ENCODE measurements at regions not wholly inside any gene's neighbourhood (a gene's known extent, or its start where the extent isn't known, plus 50 kb on each side); places are given as distances from the start of the nearest gene placed in this dataset.

DNA sequence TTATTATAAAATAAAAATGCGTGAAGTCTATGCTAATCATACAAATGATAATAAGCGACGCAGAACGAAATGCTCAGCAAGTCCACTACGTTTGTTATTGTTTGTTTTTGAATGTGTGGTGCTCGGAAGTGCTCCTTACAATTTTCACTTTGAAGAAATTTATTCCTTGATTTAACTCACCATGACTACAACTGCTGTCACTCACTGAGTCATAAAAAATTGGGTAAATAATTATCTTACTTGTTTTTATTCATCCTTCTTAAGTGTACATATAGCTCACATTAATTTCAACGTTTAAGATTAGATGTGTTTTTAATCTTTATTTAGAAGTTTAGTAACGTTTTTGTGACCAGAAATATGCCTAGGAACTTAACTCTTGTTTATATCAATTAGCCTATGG is 66.7 kb upstream of the NANOGP8 start:
- H3K36me3 ChIP-seq (ENCODE audit: insufficient read depth) = no peaks in the 10 kb centered on the region
- DNase-seq (ENCODE audit: low spot score) = no peak
- H3K27ac ChIP-seq (ENCODE audit: low read depth) = no peak overlapping the region
- H3K27me3 ChIP-seq (ENCODE audit: insufficient read depth) = no peaks in the 10 kb centered on the region
- no peak for ATAC-seq
- H3K4me1 Mint-ChIP-seq = no peaks in the 10 kb centered on the region; the same call in 2 of the 3 replicates
- no peak overlapping the region for H2AFZ ChIP-seq
- no peaks in the 10 kb centered on the region for H3K9me2 ChIP-seq (ENCODE audit: insufficient read depth)
- TF ChIP-seq ZNF462 (CRISPR knock-in tag; IDR thresholded peaks at IDR 0.05) (no peak), EZH2 (IDR thresholded peaks at IDR 0.05; ENCODE audit: low read depth, unreplicated experiment) (no peak), NANOG (IDR thresholded peaks at IDR 0.05; ENCODE audit: borderline replicate concordance) (no peak), STAT1 (IDR thresholded peaks at IDR 0.05; ENCODE audit: unreplicated experiment) (no peak)
- no peaks in the 10 kb centered on the region for H3K36me3 Mint-ChIP-seq (ENCODE audit: low read depth)
- H4K20me1 ChIP-seq (replicated peaks; ENCODE audit: insufficient read depth) = no peaks in the 10 kb centered on the region
- H3K27me3 Mint-ChIP-seq (ENCODE audit: insufficient read depth, low read depth, poor library complexity) = no peaks in the 10 kb centered on the region
- no peak overlapping the region for H3K4me3 ChIP-seq
- no peaks in the 10 kb centered on the region for H3F3A ChIP-seq (replicated peaks; ENCODE audit: low read depth)
- no peaks in the 10 kb centered on the region for H3K9me3 Mint-ChIP-seq
- no peaks in the 10 kb centered on the region for H3K4me1 ChIP-seq (ENCODE audit: insufficient read depth)
- H3K27ac Mint-ChIP-seq = no peak overlapping the region
- H3K79me2 ChIP-seq (replicated peaks; ENCODE audit: insufficient read depth) = no peaks in the 10 kb centered on the region
- no peak overlapping the region for H3K4me2 ChIP-seq
- H3K4me3 Mint-ChIP-seq = no peak overlapping the region

DNA sequence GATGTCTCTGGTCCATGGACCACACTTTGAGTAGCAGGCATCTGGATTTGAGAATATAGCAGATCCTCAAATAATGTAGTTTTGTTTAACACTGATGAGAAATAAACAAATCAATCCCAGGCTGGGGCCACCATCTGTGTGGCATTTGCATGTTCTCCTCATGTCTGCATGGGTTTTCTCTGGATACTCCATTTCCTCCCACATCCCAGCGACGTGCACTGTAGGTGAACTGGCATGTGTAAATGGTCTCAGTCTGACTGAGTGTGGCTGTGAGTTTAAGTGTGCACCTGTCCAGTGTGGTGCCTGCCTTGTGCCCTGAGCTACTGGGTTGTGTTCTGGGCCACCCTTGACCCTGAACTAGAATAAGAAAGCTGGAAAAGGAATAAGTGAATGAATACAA is 66.3 kb upstream of the NANOGP8 start:
- H3K4me2 ChIP-seq = no peak overlapping the region
- DNase-seq (ENCODE audit: low spot score) = no peak
- Mint-ChIP-seq H3K4me3 (no peak overlapping the region), H3K27ac (no peak overlapping the region), H3K4me1 (no peaks in the 10 kb centered on the region; the same call in 2 of the 3 replicates), H3K9me3 (no peaks in the 10 kb centered on the region), H3K36me3 (ENCODE audit: low read depth) (no peaks in the 10 kb centered on the region), H3K27me3 (ENCODE audit: insufficient read depth, low read depth, poor library complexity) (no peaks in the 10 kb centered on the region)
- no peaks in the 10 kb centered on the region for H4K20me1 ChIP-seq (replicated peaks; ENCODE audit: insufficient read depth)
- no peak overlapping the region for H3K4me3 ChIP-seq
- H3K27me3 ChIP-seq (ENCODE audit: insufficient read depth) = no peaks in the 10 kb centered on the region
- H3F3A ChIP-seq (replicated peaks; ENCODE audit: low read depth) = no peaks in the 10 kb centered on the region
- H3K36me3 ChIP-seq (ENCODE audit: insufficient read depth) = no peaks in the 10 kb centered on the region
- H2AFZ ChIP-seq = no peak overlapping the region
- no peaks in the 10 kb centered on the region for H3K9me2 ChIP-seq (ENCODE audit: insufficient read depth)
- ATAC-seq = no peak
- H3K79me2 ChIP-seq (replicated peaks; ENCODE audit: insufficient read depth) = no peaks in the 10 kb centered on the region
- H3K4me1 ChIP-seq (ENCODE audit: insufficient read depth) = no peaks in the 10 kb centered on the region
- H3K27ac ChIP-seq (ENCODE audit: low read depth) = no peak overlapping the region
- TF ChIP-seq ZNF462 (CRISPR knock-in tag; IDR thresholded peaks at IDR 0.05) (no peak), NANOG (IDR thresholded peaks at IDR 0.05; ENCODE audit: borderline replicate concordance) (no peak), ZNF331 (CRISPR knock-in tag; IDR thresholded peaks at IDR 0.05; ENCODE audit: low read depth) (no peak), STAT1 (IDR thresholded peaks at IDR 0.05; ENCODE audit: unreplicated experiment) (no peak), ZNF114 (CRISPR knock-in tag; IDR thresholded peaks at IDR 0.05) (no peak), CREB1 (CRISPR knock-in tag; IDR thresholded peaks at IDR 0.05; ENCODE audit: low read depth) (no peak), EZH2 (IDR thresholded peaks at IDR 0.05; ENCODE audit: low read depth, unreplicated experiment) (no peak)
